ENCODE measurements at regions not wholly inside any gene's neighbourhood (a gene's known extent, or its start where the extent isn't known, plus 50 kb on each side); places are given as distances from the start of the nearest gene placed in this dataset.

- Mint-ChIP-seq H3K27me3 (ENCODE audit: low read depth) (no peaks in the 10 kb centered on the region), H3K4me1 (ENCODE audit: low read depth) (no peaks in the 10 kb centered on the region), H3K4me3 (no peak overlapping the region), H3K9me3 (no peaks in the 10 kb centered on the region), H3K36me3 (ENCODE audit: insufficient read depth) (no peaks in the 10 kb centered on the region)
- ATAC-seq: no peak
- no peak for DNase-seq
These were observed 204.6 kb upstream of the TMPRSS15 start for GRCh38 chr21:18608226-18608625.

DNA sequence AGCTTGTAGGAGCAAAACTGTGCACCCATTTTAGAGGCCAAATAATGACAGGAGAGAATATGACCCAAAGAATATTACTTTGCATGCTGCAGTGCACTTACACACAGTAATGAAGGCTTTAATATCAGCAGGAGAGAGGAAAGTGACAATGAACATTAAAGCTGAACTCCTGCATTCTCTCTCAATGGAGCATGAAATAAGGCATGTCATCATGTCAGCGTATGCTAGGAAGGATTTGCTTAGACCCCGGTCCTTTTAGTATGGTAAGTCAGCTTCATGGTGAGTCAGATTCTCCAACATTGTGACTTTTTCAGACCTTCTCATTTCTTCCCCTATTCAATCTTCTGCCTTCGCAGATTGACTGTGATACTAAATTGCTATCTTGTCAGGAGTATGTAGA is 210.7 kb upstream of the TMPRSS15 start:
- Mint-ChIP-seq H3K9me3 (peaks cover 5% of the 10 kb centered on the region), H3K36me3 (ENCODE audit: insufficient read depth) (no peaks in the 10 kb centered on the region), H3K4me1 (ENCODE audit: low read depth) (no peaks in the 10 kb centered on the region), H3K4me3 (no peak overlapping the region), H3K27me3 (ENCODE audit: low read depth) (no peaks in the 10 kb centered on the region)
- ATAC-seq (no peak), DNase-seq (no peak)

- H3K9me3 Mint-ChIP-seq: peaks cover 13% of the 10 kb centered on the region
- no peaks in the 10 kb centered on the region for H3K4me1 Mint-ChIP-seq (ENCODE audit: low read depth)
- ATAC-seq (no peak), DNase-seq (no peak)
- H3K4me3 Mint-ChIP-seq: no peak overlapping the region
- no peaks in the 10 kb centered on the region for H3K36me3 Mint-ChIP-seq (ENCODE audit: insufficient read depth)
- H3K27me3 Mint-ChIP-seq (ENCODE audit: low read depth): no peaks in the 10 kb centered on the region
These were observed 213.7 kb upstream of the TMPRSS15 start for GRCh38 chr21:18617291-18617690.

DNA sequence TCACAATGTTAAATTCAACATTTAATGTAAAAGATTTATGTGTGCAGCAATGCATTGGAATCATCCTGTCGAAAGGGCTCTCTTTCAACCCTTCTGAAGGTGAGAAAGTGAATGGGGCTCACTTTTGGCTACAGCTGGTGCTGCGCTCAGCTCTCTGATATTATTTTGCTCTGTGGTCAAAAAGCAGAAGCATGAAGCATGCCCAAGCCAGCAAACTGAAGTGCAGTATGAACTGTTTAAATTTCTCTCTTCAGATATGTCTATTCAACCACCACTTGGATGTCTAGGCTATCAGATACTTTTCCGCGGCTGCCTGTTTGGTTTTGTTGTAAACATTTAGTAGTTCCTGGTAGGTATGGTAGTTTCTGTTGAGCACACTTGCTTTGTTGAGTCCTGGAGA is 216.9 kb upstream of the TMPRSS15 start:
- no peaks in the 10 kb centered on the region for H3K4me1 Mint-ChIP-seq (ENCODE audit: low read depth)
- H3K36me3 Mint-ChIP-seq (ENCODE audit: insufficient read depth): no peaks in the 10 kb centered on the region
- ATAC-seq (no peak), DNase-seq (no peak)
- peaks cover 16% of the 10 kb centered on the region for H3K9me3 Mint-ChIP-seq
- no peak overlapping the region for H3K4me3 Mint-ChIP-seq
- H3K27me3 Mint-ChIP-seq (ENCODE audit: low read depth): no peaks in the 10 kb centered on the region

GRCh38 chr21:18622383-18622782 is 218.8 kb upstream of the TMPRSS15 start:
- peaks cover 16% of the 10 kb centered on the region for H3K9me3 Mint-ChIP-seq
- H3K4me3 Mint-ChIP-seq: no peak overlapping the region
- no peaks in the 10 kb centered on the region for H3K27me3 Mint-ChIP-seq (ENCODE audit: low read depth)
- ATAC-seq: no peak
- H3K4me1 Mint-ChIP-seq (ENCODE audit: low read depth): no peaks in the 10 kb centered on the region
- DNase-seq: no peak
- H3K36me3 Mint-ChIP-seq (ENCODE audit: insufficient read depth): no peaks in the 10 kb centered on the region

GRCh38 chr21:18630446-18630845 is 226.9 kb upstream of the TMPRSS15 start:
- ATAC-seq: no peak

GRCh38 chr21:18636897-18637296 is 233.3 kb upstream of the TMPRSS15 start:
- no peaks in the 10 kb centered on the region for H3K36me3 Mint-ChIP-seq (ENCODE audit: insufficient read depth)
- ATAC-seq: no peak
- no peaks in the 10 kb centered on the region for H3K4me1 Mint-ChIP-seq (ENCODE audit: low read depth)
- H3K4me3 Mint-ChIP-seq: no peak overlapping the region
- no peak for DNase-seq
- H3K9me3 Mint-ChIP-seq: peaks cover 11% of the 10 kb centered on the region
- no peaks in the 10 kb centered on the region for H3K27me3 Mint-ChIP-seq (ENCODE audit: low read depth)

More at GRCh38 chr21:18630446-18630845, 226.9 kb upstream of the TMPRSS15 start:
- no peak overlapping the region for H3K4me3 Mint-ChIP-seq
- no peaks in the 10 kb centered on the region for H3K27me3 Mint-ChIP-seq (ENCODE audit: low read depth)
- H3K4me1 Mint-ChIP-seq (ENCODE audit: low read depth): no peaks in the 10 kb centered on the region
- DNase-seq: no peak
- peaks cover 3% of the 10 kb centered on the region for H3K9me3 Mint-ChIP-seq
- no peaks in the 10 kb centered on the region for H3K36me3 Mint-ChIP-seq (ENCODE audit: insufficient read depth)

DNA sequence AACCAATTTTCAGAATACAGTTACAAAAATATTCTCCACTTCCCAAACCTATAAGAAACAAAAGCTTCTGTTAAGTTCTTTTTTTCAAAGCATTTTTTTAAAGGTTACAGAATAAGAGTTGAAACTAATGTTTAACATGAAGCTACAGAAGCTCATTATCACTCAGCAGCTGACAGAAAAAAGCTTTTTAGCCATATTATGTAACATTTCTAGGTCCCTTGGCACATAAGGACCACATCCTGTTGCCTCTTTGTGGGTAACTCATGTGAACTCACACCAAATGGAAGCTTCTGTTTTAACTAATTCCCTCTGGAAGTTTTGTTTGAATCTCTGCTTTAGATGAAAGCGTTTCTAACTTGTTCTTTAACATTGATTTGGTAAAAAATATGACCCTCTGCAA is 242.5 kb upstream of the TMPRSS15 start:
- ATAC-seq (no peak), DNase-seq (no peak)
- Mint-ChIP-seq H3K27me3 (ENCODE audit: low read depth) (no peaks in the 10 kb centered on the region), H3K36me3 (ENCODE audit: insufficient read depth) (no peaks in the 10 kb centered on the region), H3K4me1 (ENCODE audit: low read depth) (no peaks in the 10 kb centered on the region), H3K9me3 (peaks cover 8% of the 10 kb centered on the region), H3K4me3 (no peak overlapping the region)

GRCh38 chr21:18655931-18656330 is 252.3 kb upstream of the TMPRSS15 start:
- no peak for ATAC-seq
- DNase-seq: no peak
- H3K9me3 Mint-ChIP-seq: peaks cover 14% of the 10 kb centered on the region
- H3K4me3 Mint-ChIP-seq: no peak overlapping the region
- no peaks in the 10 kb centered on the region for H3K4me1 Mint-ChIP-seq (ENCODE audit: low read depth)
- H3K27me3 Mint-ChIP-seq (ENCODE audit: low read depth): no peaks in the 10 kb centered on the region
- no peaks in the 10 kb centered on the region for H3K36me3 Mint-ChIP-seq (ENCODE audit: insufficient read depth)

DNA sequence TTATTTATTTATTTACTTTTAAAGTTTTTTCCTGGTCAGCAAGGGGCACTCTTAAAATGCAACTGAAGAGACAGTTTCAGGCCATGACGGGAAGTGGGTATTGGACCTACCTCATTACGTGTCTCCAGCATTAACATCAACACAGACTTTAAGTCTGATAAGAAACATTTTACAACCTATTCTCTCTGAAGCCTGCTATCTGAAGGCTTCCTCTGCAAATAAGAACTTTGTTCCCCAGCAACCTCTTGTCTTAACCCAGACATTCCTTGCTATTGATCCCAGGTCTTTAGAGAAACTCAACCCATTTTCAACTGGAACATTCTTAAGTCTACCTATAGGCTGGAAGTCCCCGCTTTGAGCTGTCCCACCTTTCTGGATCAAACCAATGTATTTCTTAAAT is 258.3 kb upstream of the TMPRSS15 start:
- peaks cover 16% of the 10 kb centered on the region for H3K9me3 Mint-ChIP-seq
- H3K36me3 Mint-ChIP-seq (ENCODE audit: insufficient read depth): no peaks in the 10 kb centered on the region
- no peaks in the 10 kb centered on the region for H3K4me1 Mint-ChIP-seq (ENCODE audit: low read depth)
- H3K4me3 Mint-ChIP-seq: no peak overlapping the region
- ATAC-seq (no peak), DNase-seq (no peak)
- H3K27me3 Mint-ChIP-seq (ENCODE audit: low read depth): no peaks in the 10 kb centered on the region

- Mint-ChIP-seq H3K4me3 (no peak overlapping the region), H3K4me1 (ENCODE audit: low read depth) (no peaks in the 10 kb centered on the region), H3K9me3 (peaks cover 18% of the 10 kb centered on the region), H3K36me3 (ENCODE audit: insufficient read depth) (no peaks in the 10 kb centered on the region), H3K27me3 (ENCODE audit: low read depth) (no peaks in the 10 kb centered on the region)
- ATAC-seq (no peak), DNase-seq (no peak)
These were observed 260.1 kb upstream of the TMPRSS15 start for GRCh38 chr21:18663663-18664062.

DNA sequence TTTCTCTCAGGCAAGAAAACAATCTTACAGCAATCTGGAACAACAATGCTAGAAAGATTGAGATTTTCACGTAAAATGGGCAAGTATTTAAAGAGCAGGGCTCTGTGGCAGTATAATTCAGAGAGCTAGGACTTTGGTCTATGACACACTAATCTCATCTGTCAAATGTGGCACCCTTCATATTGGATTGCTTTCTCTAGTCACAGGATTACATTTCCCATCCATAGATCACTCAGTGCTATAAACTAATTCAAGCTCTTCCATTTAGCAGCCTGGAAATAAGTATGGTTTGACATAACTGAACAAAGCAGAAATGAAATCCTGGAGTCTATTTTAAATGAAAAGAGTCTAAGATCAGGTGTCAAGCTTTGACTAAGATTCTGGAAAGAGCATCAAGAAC is 263.1 kb upstream of the TMPRSS15 start:
- Mint-ChIP-seq H3K4me3 (no peak overlapping the region), H3K27me3 (ENCODE audit: low read depth) (no peaks in the 10 kb centered on the region), H3K36me3 (ENCODE audit: insufficient read depth) (no peaks in the 10 kb centered on the region), H3K9me3 (peaks cover 22% of the 10 kb centered on the region), H3K4me1 (ENCODE audit: low read depth) (no peaks in the 10 kb centered on the region)
- ATAC-seq: no peak
- no peak for DNase-seq

GRCh38 chr21:18673789-18674188 is 270.2 kb upstream of the TMPRSS15 start:
- no peaks in the 10 kb centered on the region for H3K36me3 Mint-ChIP-seq (ENCODE audit: insufficient read depth)
- DNase-seq: no peak
- H3K9me3 Mint-ChIP-seq: peaks cover 15% of the 10 kb centered on the region
- H3K27me3 Mint-ChIP-seq (ENCODE audit: low read depth): no peaks in the 10 kb centered on the region
- ATAC-seq: no peak
- no peaks in the 10 kb centered on the region for H3K4me1 Mint-ChIP-seq (ENCODE audit: low read depth)
- no peak overlapping the region for H3K4me3 Mint-ChIP-seq

DNA sequence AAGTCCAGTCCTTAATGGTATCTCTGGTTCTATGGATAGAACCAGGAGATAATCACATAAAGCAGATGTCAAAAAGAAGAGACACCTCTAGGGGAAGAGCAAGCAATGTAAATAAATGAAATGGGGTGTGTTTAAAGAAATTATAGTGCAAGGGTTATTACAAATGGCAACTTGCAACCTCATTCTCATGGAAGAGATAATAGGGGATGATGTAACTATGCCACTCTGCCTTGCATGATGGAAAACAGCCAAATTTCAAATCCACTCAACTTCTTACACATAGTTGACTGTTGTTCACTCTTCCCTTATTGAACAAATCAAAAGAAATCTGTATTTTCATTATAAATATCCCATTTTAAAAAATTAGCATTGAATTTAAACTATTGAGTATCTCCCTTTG is 274.0 kb upstream of the TMPRSS15 start:
- no peaks in the 10 kb centered on the region for H3K4me1 Mint-ChIP-seq (ENCODE audit: low read depth)
- H3K9me3 Mint-ChIP-seq: peaks cover 3% of the 10 kb centered on the region
- no peak for ATAC-seq
- H3K4me3 Mint-ChIP-seq: no peak overlapping the region
- no peaks in the 10 kb centered on the region for H3K27me3 Mint-ChIP-seq (ENCODE audit: low read depth)
- no peaks in the 10 kb centered on the region for H3K36me3 Mint-ChIP-seq (ENCODE audit: insufficient read depth)
- DNase-seq: no peak

DNA sequence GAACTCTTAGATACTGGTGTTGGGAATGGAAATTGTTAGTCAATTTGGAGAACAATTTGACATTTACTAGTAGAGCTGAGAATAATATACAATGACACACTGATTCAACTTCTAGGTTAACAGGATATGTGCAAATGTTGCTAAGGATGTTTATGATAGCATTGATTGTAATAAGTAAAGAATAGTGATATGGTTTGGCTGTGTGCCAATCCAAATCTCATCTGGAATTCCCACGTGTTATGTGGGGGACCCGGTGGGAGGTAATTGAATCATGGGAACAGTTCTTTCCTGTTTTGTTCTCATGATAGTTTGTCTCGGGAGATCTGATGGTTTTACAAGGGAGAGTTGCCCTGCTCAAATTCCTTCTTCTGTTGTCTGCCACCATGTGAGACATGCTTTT is 302.4 kb upstream of the TMPRSS15 start:
- no peak overlapping the region for H3K4me3 Mint-ChIP-seq
- H3K36me3 Mint-ChIP-seq (ENCODE audit: insufficient read depth): no peaks in the 10 kb centered on the region
- DNase-seq: no peak
- no peak for ATAC-seq
- no peaks in the 10 kb centered on the region for H3K27me3 Mint-ChIP-seq (ENCODE audit: low read depth)
- H3K9me3 Mint-ChIP-seq: peaks cover 7% of the 10 kb centered on the region
- no peaks in the 10 kb centered on the region for H3K4me1 Mint-ChIP-seq (ENCODE audit: low read depth)

DNA sequence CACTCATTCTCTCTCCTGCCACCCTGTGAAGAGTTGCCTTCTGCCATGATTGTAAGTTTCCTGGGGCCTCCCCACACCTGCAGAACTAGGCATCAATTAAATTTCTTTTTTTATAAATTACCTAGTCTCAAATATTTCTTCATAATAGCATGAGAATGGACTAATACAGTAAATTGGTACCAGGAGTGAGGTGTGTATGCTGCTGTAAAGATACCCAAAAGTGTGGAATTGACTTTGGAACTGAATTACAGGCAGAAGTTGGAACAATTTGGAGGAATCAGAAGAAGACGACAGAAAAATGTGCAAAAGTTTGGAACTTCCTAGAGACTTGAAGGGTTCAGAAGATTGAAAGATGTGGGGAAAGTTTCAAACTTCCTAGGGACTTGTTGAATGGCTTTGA is 308.1 kb upstream of the TMPRSS15 start:
- Mint-ChIP-seq H3K36me3 (ENCODE audit: insufficient read depth) (no peaks in the 10 kb centered on the region), H3K27me3 (ENCODE audit: low read depth) (no peaks in the 10 kb centered on the region), H3K4me1 (ENCODE audit: low read depth) (no peaks in the 10 kb centered on the region), H3K4me3 (no peak overlapping the region), H3K9me3 (peaks cover 13% of the 10 kb centered on the region)
- DNase-seq (no peak), ATAC-seq (no peak)

All from activated T-cell treated with anti-CD3 and anti-CD28 coated beads, Interleukin-2, amount 50 U/mL, for 4 hours (primary cell).